CD4-positive, alpha-beta T cell treated with Interleukin-15 for 1 hour (primary cell): ENCODE measurements at regions not wholly inside any gene's neighbourhood (a gene's known extent, or its start where the extent isn't known, plus 50 kb on each side); places are given as distances from the start of the nearest gene placed in this dataset.
"Not testable (repeated sequence)": the region's sequence is repeated elsewhere in the genome, so short reads cannot be mapped to it uniquely, and the experiment has no call there.

ENCODE experiments used
- DNase-seq: peaks from one replicate; pipeline ENCODE4 v3.0.0-alpha.2; 2020

GRCh38 chrX:35416782-35417181, 381.4 kb upstream of the MAGEB16 start:
- DNase-seq: no peak

- DNase-seq: no peak
Observed at GRCh38 chrX:35432056-35432455, 366.1 kb upstream of the MAGEB16 start.

GRCh38 chrX:35439034-35439660, 359.0 kb upstream of the MAGEB16 start:
- DNase-seq: no peak

DNA sequence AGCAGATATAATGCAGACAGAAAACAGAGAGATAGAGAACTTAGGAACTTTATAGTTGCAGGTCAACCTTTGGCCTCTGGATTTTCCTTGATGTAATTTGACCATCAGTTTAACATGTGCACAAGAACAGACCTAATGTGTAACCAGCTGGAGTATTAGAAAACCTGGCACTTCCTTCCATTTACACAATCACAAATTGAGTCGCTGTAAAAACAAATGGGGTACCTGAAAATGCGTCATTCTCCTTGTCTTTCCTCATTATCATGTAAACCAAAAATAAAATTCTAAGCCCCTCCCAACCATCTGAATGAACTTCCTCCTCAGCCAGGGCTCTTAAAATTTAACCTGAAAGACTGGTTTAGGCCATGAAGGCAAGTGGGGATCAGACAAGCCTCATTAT, 358.4 kb upstream of the MAGEB16 start:
- DNase-seq: no peak

DNA sequence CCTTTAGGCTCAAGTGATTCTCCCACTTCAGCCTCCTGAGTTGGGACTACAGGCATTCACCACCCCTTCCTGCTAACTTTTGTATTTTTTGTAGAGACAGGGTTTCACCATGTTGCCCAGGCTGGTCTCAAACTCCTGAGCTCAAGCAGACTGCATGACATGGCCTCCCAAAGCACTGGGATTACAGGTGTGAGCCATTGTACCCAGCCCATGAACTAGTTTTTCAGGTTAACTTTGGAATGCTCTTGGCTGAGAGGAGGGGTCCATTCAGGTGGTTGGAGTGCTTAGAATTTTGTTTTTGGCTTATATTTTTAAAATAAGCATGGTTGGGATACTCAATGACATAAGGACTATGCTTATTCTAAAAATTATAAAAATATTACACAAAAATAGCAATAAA, 355.7 kb upstream of the MAGEB16 start:
- no peak for DNase-seq

DNA sequence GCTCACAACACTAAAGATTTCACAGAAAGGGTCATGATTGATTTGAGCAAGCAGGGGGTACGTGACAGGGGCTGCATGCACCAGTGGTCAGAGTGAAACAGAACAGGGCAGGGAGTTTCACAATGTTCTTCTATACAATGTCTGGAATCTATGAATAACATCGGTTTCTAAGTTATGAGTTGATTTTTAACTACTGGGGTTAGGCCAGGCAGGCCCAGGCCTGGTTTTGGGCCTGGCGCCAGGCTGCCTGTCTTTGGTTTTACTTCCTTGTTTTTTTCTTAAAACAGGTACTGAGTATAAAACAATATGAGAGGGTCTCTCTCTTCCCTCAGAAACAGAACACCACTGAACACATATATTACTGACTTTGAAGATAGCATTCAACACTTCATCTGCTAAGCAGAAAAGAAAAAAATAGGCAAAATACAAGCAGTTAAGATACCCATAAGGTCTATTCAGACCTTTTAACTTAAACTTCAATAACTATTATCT, 355.0 kb upstream of the MAGEB16 start:
- not testable (repeated sequence) for DNase-seq

GRCh38 chrX:35444671-35445355, 353.3 kb upstream of the MAGEB16 start:
- DNase-seq: no peak

DNA sequence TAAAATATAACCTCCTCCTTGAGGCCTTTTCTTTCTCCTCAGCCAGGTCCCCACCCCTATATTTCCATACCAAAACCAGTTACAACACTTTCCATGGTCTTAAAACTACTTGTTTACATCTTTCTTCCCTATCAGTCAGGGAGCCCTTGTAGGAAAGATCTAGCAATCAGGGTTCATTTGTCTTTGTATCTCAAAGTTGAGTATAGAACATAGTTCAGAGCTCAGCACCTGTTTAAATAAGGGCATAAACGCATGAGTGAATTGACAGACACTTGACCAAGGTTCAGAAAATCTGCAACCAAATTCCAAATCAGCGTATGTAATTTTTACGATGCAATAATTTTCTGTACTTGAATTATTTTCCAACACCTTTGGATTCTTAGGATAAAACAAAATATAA, 352.2 kb upstream of the MAGEB16 start:
- no peak for DNase-seq

- DNase-seq: no peak
Observed at GRCh38 chrX:35456891-35457290, 341.3 kb upstream of the MAGEB16 start.

DNA sequence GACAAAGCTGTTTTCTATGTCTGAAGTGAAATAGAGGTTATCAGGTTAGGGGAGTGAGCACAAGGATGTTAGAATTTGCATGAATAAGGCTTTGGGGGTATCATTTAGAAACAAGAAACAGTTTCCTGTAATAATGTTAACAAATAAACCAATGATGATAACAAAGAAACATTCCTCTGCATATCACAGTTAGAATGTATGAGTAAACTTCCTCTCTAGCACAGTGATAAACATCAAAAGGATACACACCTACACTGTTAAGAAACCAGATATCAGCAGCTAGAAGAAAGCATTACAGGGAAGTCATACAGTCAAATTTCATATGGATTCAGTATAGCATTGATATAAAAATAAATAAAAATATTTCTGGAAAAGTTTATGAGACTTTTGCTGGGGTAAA, 340.0 kb upstream of the MAGEB16 start:
- no peak for DNase-seq

DNA sequence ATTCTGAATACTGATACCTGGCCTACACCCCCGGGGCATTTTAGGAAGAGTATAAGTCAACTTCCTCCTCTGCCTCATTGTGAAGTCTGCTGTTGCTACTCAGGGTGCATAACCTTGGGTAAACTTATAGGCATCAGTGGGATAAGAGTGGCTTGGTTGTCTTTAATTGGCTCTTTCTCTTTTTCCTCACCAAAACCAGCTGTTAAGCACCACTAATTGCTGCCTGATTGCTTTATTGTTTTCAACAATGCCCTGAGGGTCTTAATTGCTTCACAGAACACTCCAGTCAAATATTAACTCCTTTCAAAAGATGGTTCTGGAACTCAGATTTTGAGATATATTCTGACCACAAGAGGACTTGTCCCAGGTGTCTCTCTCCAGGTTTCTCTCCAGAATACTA, 337.0 kb upstream of the MAGEB16 start:
- no peak for DNase-seq

GRCh38 chrX:35496671-35497070, 301.5 kb upstream of the MAGEB16 start:
- not testable (repeated sequence) for DNase-seq

GRCh38 chrX:35497453-35497852, 300.7 kb upstream of the MAGEB16 start:
- not testable (repeated sequence) for DNase-seq

DNA sequence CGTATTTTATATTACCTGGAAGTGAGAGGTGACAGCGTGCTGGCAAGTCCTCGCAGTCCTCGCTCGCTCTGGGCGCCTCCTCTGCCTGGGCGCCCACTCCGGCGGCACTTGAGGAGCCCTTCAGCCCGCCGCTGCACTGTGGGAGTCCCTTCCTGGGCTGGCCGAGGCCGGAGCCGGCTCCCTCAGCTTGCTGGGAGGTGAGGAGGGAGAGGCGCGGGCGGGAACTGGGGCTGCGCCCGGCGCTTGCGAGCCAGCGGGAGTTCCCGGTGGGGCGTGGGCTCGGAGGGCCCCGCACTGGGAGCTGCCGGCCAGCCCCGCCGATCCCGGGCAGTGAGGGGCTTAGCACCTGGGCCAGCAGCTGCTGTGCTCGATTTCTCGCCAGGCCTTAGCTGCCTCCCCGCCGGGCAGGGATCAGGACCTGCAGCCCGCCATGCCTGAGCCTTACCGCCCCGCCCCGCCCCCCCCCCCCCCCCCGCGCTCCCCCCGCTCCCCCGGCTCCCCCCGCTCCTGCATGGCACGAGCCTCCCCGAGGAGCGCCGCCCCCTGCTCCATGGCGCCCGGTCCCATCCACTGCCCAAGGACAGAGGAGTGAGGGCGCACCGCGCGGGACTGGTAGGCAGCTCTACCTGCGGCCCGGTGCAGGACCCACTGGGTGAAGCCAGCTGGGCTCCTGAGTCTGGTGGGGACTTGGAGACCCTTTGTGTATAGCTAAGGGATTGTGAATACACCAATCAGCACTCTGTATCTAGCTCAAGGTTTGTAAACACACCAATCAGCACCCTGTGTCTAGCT, 298.9 kb upstream of the MAGEB16 start:
- no peak for DNase-seq

GRCh38 chrX:35507701-35508100, 290.4 kb upstream of the MAGEB16 start:
- no peak for DNase-seq

GRCh38 chrX:35548003-35548402, 250.1 kb upstream of the MAGEB16 start:
- DNase-seq: not testable (repeated sequence)

DNA sequence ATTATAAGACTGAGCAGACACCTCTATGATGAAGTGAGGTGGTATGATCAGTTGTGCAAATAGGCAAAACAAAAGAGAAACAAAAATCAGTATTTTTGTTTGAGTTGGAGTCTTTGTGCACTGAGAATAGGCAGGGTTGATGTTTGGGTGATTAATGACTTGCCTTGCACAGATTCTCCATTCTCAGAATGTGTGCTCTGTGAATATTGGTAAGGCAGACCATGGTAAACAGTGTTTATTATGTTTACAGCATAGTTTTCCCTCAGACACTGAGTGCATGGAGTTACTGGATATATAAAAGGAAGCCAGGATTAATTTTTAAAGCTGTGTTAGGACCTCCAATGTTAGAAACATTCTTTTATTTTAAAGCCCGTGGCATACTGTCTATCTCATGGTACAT, 240.2 kb upstream of the MAGEB16 start:
- DNase-seq: no peak

DNA sequence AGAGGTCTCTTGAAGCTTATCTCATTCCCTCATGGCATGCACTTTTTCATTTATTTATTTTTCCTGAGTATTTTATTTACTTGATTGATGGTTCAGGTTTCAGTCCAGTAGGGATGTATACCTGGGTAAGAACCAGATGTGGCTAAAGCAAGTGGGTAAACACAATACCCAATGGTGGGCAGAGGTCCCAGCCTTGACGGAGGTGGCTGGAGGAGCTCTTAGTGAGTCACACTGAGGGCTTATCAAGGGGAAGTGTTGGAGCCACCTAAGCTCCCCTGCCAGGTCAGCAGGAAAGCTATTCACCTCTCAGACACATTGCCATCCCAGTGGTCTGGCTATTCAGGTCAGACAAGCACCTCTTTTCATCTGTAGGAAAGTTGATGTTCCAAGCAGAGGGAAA, 236.2 kb upstream of the MAGEB16 start:
- no peak for DNase-seq

DNA sequence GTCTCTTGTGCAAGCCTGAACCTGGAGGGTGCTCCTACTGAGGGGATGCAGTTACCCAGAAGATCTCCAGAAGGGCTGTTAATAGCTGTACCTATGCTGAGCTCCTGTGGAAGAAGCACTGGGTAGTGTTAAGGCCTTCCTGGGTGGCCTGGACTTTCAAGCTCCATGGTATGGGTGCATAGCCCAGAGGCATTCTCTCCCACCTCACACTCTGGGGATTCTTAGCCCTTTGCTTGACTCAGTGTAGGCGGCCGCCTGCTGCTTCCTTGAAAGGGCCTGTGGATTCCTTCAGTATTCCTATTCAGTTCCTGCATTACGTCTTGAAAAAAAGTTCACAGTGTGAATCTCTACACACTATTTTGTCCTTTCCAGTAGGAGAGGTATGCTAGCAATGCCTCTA, 235.7 kb upstream of the MAGEB16 start:
- no peak for DNase-seq

- no peak for DNase-seq
Observed at GRCh38 chrX:35590210-35590609, 207.9 kb upstream of the MAGEB16 start.

DNA sequence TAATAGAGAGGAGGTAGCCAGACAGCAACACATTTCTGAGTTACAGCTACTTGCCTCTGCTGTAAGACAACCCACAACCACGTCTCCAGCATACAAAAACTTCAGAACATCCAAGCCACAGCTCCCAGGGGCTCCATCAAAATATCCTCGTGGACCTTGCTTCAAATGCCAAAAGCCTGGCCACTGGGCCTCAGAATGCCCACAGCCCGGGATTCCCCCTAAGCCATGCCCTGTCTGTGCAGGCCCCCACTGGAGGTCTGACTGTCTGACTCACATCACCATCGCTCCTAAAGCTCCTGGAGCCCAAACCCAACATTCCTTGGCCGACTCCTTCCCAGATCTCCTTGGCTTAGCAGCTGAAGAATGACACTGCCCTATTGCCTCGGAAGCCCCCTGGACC, 186.6 kb upstream of the MAGEB16 start:
- not testable (repeated sequence) for DNase-seq

DNA sequence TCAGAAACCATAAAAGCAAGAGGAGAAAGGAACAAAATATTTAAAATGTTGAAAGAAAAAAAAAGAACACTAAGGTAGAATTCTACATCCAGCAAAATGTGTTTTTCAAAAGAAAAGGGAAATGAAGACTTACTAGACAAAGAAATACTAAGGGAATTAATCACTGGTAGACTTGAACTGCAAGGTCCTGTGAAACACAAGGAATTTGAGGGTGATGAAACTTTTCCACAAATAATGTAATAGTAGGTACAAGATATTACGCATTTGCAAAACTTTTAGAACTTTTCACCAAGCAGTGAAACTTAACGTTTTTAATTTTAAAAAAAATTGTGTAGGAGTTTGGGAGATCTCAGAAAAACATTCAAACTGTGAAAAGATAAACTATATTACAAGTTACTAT, 180.3 kb upstream of the MAGEB16 start:
- no peak for DNase-seq

DNA sequence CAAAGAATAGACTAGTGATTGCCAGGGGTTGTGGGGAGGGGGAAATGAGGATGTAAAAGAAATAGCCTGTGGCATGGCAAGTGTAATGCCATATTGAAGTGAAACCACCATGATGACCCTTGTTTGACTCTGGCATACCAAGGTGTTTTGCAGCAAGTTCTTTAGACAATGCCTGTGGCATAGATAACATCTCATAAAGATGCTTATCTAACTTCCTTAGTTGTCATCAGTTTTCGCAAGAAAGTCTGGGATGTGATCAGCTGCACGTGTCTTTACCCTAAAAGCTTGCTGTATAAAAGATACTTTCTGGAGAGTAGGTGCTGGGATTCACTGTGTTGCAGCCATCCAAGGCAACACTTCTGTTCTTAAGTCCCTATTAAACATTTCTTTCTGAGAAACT, 176.1 kb upstream of the MAGEB16 start:
- DNase-seq: no peak

DNA sequence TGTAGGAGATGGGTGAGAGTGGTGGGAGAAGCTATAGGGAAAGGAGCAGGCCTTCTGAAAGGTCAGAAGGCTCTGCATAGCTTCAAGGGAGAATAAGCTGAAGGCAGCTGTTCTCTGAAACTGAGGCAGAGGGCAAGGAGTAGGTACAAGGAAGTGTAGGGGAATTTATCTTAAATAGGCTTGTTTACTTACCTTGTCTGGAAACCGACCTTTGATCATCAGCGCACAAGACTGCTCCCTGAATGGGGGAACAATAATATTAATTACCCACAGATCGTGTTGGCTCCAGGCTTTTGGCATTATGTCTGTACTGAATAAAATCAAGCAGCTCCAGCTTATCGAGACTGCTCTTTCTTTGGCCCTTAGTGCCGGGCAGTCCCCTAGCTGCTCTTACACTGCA, 175.5 kb upstream of the MAGEB16 start:
- no peak for DNase-seq
